ENCODE measurements at regions not wholly inside any gene's neighbourhood (a gene's known extent, or its start where the extent isn't known, plus 50 kb on each side); places are given as distances from the start of the nearest gene placed in this dataset.

DNA sequence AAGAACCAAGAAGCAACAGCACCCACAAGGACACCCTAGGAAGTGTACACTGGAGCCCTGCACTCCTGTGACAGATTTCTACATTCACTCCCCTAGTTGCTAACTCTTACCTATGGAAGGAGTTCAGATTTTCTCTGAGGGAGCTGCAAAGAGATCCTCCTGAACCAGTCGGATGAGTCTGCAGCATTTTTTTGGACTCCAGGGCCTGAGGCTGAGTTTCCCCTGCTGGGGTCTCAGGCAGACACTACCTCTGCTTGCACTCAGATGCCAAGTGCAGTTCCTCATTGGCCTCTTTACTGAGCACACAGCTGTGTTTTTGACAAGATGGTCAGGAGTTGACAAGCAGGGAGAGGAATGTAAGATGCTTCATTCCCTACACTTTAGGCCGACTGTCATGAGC, 153.2 kb upstream of the RBM19 start:
- ChIA-PET CTCF (no interaction called here), POLR2A (ENCODE audit: unreplicated experiment) (no interaction called here)
- Histone ChIP-seq H3K9me3 (ENCODE audit: low read length) (no peaks in the 10 kb centered on the region), H3K4me3 (ENCODE audit: low read length) (no peak overlapping the region), H3K9me2 (replicated peaks; ENCODE audit: low read length) (no peaks in the 10 kb centered on the region), H3K4me2 (ENCODE audit: low read length) (no peak overlapping the region), H3K9ac (ENCODE audit: low read length) (no peak overlapping the region), H4K20me1 (ENCODE audit: low read length) (no peaks in the 10 kb centered on the region), H3K36me3 (ENCODE audit: low read depth, low read length) (no peaks in the 10 kb centered on the region), H3K4me1 (ENCODE audit: insufficient read depth, low read length) (no peaks in the 10 kb centered on the region), H3F3A (ENCODE audit: low read length, unreplicated experiment) (no peaks in the 10 kb centered on the region), H3K27ac (ENCODE audit: low read length) (no peak overlapping the region), H2AFZ (ENCODE audit: low read length) (no peak overlapping the region), H3K27me3 (ENCODE audit: low read length) (peaks cover 41% of the 10 kb centered on the region), H3K79me2 (ENCODE audit: low read length) (no peaks in the 10 kb centered on the region)
- no peak for TF ChIP-seq EZH2 (IDR thresholded peaks at IDR 0.05; ENCODE audit: low read length, unreplicated experiment)
- TF ChIP-seq EZH2phosphoT487 (IDR thresholded peaks at IDR 0.05; ENCODE audit: borderline replicate concordance, low read length), result no peak
- DNase-seq (no peak), ATAC-seq (no peak)
- intact Hi-C loops (cut with micrococcal nuclease), result no loop called here
- no TSS peak for BruUV-seq (replicated peaks)

GRCh38 chr12:114096461-114096860, 130.3 kb upstream of the RBM19 start:
- no peak for ATAC-seq
- Histone ChIP-seq H4K20me1 (ENCODE audit: low read length) (no peaks in the 10 kb centered on the region), H3K36me3 (ENCODE audit: low read depth, low read length) (no peaks in the 10 kb centered on the region), H2AFZ (ENCODE audit: low read length) (no peak overlapping the region), H3K9me3 (ENCODE audit: low read length) (no peaks in the 10 kb centered on the region), H3K9ac (ENCODE audit: low read length) (no peak overlapping the region), H3K4me3 (ENCODE audit: low read length) (no peak overlapping the region), H3K27ac (ENCODE audit: low read length) (no peak overlapping the region), H3K27me3 (ENCODE audit: low read length) (peaks cover 19% of the 10 kb centered on the region), H3K4me2 (ENCODE audit: low read length) (no peak overlapping the region), H3F3A (ENCODE audit: low read length, unreplicated experiment) (no peaks in the 10 kb centered on the region), H3K9me2 (replicated peaks; ENCODE audit: low read length) (no peaks in the 10 kb centered on the region), H3K79me2 (ENCODE audit: low read length) (no peaks in the 10 kb centered on the region), H3K4me1 (ENCODE audit: insufficient read depth, low read length) (no peaks in the 10 kb centered on the region)
- DNase-seq, result no peak
- no TSS peak for BruUV-seq (replicated peaks)
- no peak for TF ChIP-seq EZH2 (IDR thresholded peaks at IDR 0.05; ENCODE audit: low read length, unreplicated experiment)
- no peak for TF ChIP-seq CTCF (conservative IDR thresholded peaks at IDR 0.05; ENCODE audit: low read depth, low read length)
- intact Hi-C loops (cut with micrococcal nuclease), result no loop called here
- POLR2A ChIA-PET (ENCODE audit: unreplicated experiment), result no interaction called here
- CTCF ChIA-PET, result no interaction called here

- intact Hi-C loops (cut with micrococcal nuclease), result no loop called here
- Histone ChIP-seq H3F3A (ENCODE audit: low read length, unreplicated experiment) (no peaks in the 10 kb centered on the region), H3K9ac (ENCODE audit: low read length) (no peak overlapping the region), H3K4me2 (ENCODE audit: low read length) (no peak overlapping the region), H3K79me2 (ENCODE audit: low read length) (no peaks in the 10 kb centered on the region), H3K36me3 (ENCODE audit: low read depth, low read length) (no peaks in the 10 kb centered on the region), H3K27ac (ENCODE audit: low read length) (no peak overlapping the region), H3K9me3 (ENCODE audit: low read length) (no peaks in the 10 kb centered on the region), H3K9me2 (replicated peaks; ENCODE audit: low read length) (no peaks in the 10 kb centered on the region), H3K4me3 (ENCODE audit: low read length) (no peak overlapping the region), H4K20me1 (ENCODE audit: low read length) (no peaks in the 10 kb centered on the region), H2AFZ (ENCODE audit: low read length) (no peak overlapping the region), H3K27me3 (ENCODE audit: low read length) (0 out of 2 replicates have a peak, but pooled peaks cover 10% of the 10 kb centered on the region), H3K4me1 (ENCODE audit: insufficient read depth, low read length) (no peaks in the 10 kb centered on the region)
- CTCF ChIA-PET, result no interaction called here
- POLR2A ChIA-PET (ENCODE audit: unreplicated experiment), result no interaction called here
- no peak for TF ChIP-seq EZH2phosphoT487 (IDR thresholded peaks at IDR 0.05; ENCODE audit: borderline replicate concordance, low read length)
- no peak for DNase-seq
- no TSS peak for BruUV-seq (replicated peaks)
- no peak for ATAC-seq
These were observed 127.4 kb upstream of the RBM19 start for GRCh38 chr12:114093520-114093919.

DNA sequence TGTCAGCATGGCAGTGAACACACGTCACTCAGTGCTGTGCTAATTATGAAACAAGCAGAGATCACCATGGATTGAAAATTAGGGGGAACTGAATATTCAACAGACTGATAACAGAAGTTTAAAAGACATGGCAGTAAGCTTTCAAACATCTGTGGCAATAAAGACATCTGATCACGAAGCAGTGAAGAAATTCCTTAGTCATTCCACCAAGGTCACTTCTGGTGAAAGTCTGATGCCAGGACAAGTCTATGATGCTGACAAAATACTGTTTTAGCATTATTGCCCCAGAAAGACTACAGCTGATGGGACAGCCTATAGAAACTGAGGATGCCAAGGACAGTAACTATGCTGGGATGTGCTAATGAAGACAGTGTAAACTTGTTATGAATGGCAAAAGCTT, 126.9 kb upstream of the RBM19 start:
- Histone ChIP-seq H4K20me1 (ENCODE audit: low read length) (no peaks in the 10 kb centered on the region), H3K9me2 (replicated peaks; ENCODE audit: low read length) (no peaks in the 10 kb centered on the region), H3K27ac (ENCODE audit: low read length) (no peak overlapping the region), H3K4me2 (ENCODE audit: low read length) (no peak overlapping the region), H3K27me3 (ENCODE audit: low read length) (0 out of 2 replicates have a peak, but pooled peaks cover 10% of the 10 kb centered on the region), H2AFZ (ENCODE audit: low read length) (no peak overlapping the region), H3K36me3 (ENCODE audit: low read depth, low read length) (no peaks in the 10 kb centered on the region), H3K4me1 (ENCODE audit: insufficient read depth, low read length) (no peaks in the 10 kb centered on the region), H3K79me2 (ENCODE audit: low read length) (no peaks in the 10 kb centered on the region), H3K9ac (ENCODE audit: low read length) (no peak overlapping the region), H3K9me3 (ENCODE audit: low read length) (no peaks in the 10 kb centered on the region), H3K4me3 (ENCODE audit: low read length) (no peak overlapping the region), H3F3A (ENCODE audit: low read length, unreplicated experiment) (no peaks in the 10 kb centered on the region)
- no peak for DNase-seq
- ChIA-PET POLR2A (ENCODE audit: unreplicated experiment) (no interaction called here), CTCF (no interaction called here)
- intact Hi-C loops (cut with micrococcal nuclease), result no loop called here
- TF ChIP-seq EZH2phosphoT487 (IDR thresholded peaks at IDR 0.05; ENCODE audit: borderline replicate concordance, low read length) (no peak), CTCF (conservative IDR thresholded peaks at IDR 0.05; ENCODE audit: low read depth, low read length) (no peak), EZH2 (IDR thresholded peaks at IDR 0.05; ENCODE audit: low read length, unreplicated experiment) (no peak)
- no peak for ATAC-seq
- BruUV-seq (replicated peaks), result no TSS peak
